H1 (cell line): ENCODE measurements at regions not wholly inside any gene's neighbourhood (a gene's known extent, or its start where the extent isn't known, plus 50 kb on each side); places are given as distances from the start of the nearest gene placed in this dataset.

Experiments
- CTCF ChIA-PET: fragments of 300-600 bp; sonication (Branson Sonifier 250); formaldehyde crosslinking; loops from one replicate; lab custom pipeline; 2021; ENCODE audit not compliant: partially characterized antibody; lab: Charles Lee
- POLR2A ChIA-PET: fragments of 300-600 bp; sonication (Branson Sonifier 250); formaldehyde crosslinking; loops from one replicate; lab custom pipeline; 2021; ENCODE audit warnings: inconsistent platforms; ENCODE audit not compliant: partially characterized antibody; lab: Charles Lee
- DNase-seq, 2 experiments: peaks; one replicate each; pipeline versions ENCODE4 v3.0.0 to v3.0.0-alpha.2; 2010 to 2022; ENCODE audit warnings: low spot score in 2 of 2, low read depth in 1 of 2, mixed read lengths in 1 of 2
- FAIRE-seq: peaks from 2 replicates; lab custom pipeline; 2011; peaks lifted over from hg19 to GRCh38; lab: Jason Lieb, UNC
- H2AFZ ChIP-seq: 2 replicates; pipeline ENCODE4 v1.8.1; 2012; ENCODE audit warnings: low read length, inconsistent platforms
- H2AK5ac ChIP-seq: 2 replicates; pipeline ENCODE4 v1.6.1; 2013; ENCODE audit warnings: low read depth, low read length
- H2BK120ac ChIP-seq: replicated peaks from 2 replicates; pipeline ENCODE3; 2013; ENCODE audit warnings: low read depth, low read length, inconsistent platforms
- H2BK12ac ChIP-seq: 2 replicates; pipeline ENCODE4 v1.6.1; 2013; ENCODE audit warnings: low read depth, low read length
- H2BK15ac ChIP-seq: 2 replicates; pipeline ENCODE4 v1.6.1; 2013; ENCODE audit warnings: low read length
- H2BK20ac ChIP-seq: 2 replicates; pipeline ENCODE4 v1.6.1; 2013; ENCODE audit warnings: low read length
- H2BK5ac ChIP-seq: 2 replicates; pipeline ENCODE4 v1.6.1; 2013; ENCODE audit warnings: low read depth, low read length
- H3K14ac ChIP-seq: 2 replicates; pipeline ENCODE4 v1.6.1; 2013; ENCODE audit warnings: inconsistent platforms; ENCODE audit not compliant: insufficient read length
- H3K18ac ChIP-seq: 2 replicates; pipeline ENCODE4 v1.6.1; 2013; ENCODE audit warnings: low read length; ENCODE audit errors: extremely low read depth
- H3K23ac ChIP-seq: 2 replicates; pipeline ENCODE4 v1.6.1; 2013; ENCODE audit warnings: inconsistent platforms; ENCODE audit not compliant: insufficient read length
- H3K23me2 ChIP-seq: 2 replicates; pipeline ENCODE4 v1.6.1; 2013; ENCODE audit warnings: low read depth, low read length
- H3K27ac ChIP-seq: 2 replicates; pipeline ENCODE4 v1.6.1; 2011; ENCODE audit warnings: low read depth, low read length, inconsistent platforms
- H3K27me3 ChIP-seq, 4 experiments: replicated peaks in 1 of 4; 1 replicate in 1 of 4; 2 replicates in 3 of 4; pipeline versions ENCODE4 v1.6.1 to v1.8.1; 2011 to 2013; ENCODE audit warnings: low read length in 3 of 4, mild to moderate bottlenecking in 3 of 4, inconsistent platforms in 2 of 4, mixed read lengths in 2 of 4, moderate library complexity in 1 of 4; ENCODE audit not compliant: control insufficient read depth in 3 of 4, insufficient read depth in 3 of 4; ENCODE audit errors: extremely low read depth in 1 of 4
- H3K36me3 ChIP-seq, 4 experiments: 2 replicates each; pipeline versions ENCODE4 v1.6.1 to v1.8.1; 2011 to 2013; ENCODE audit warnings: mild to moderate bottlenecking in 4 of 4, low read length in 3 of 4, moderate library complexity in 2 of 4, control low read depth in 1 of 4, inconsistent platforms in 1 of 4; ENCODE audit not compliant: insufficient read depth in 4 of 4, control insufficient read depth in 2 of 4
- H3K4ac ChIP-seq: replicated peaks from 2 replicates; pipeline ENCODE3; 2013; ENCODE audit warnings: low read length, low read depth, mixed read lengths, inconsistent platforms; ENCODE audit not compliant: insufficient read length
- H3K4me1 ChIP-seq, 4 experiments: replicated peaks in 1 of 4; 1 replicate in 1 of 4; 2 replicates in 3 of 4; pipeline versions ENCODE4 v1.6.1 to v1.8.1; 2011 to 2013; ENCODE audit warnings: low read length in 3 of 4, inconsistent platforms in 2 of 4, mixed read lengths in 1 of 4; ENCODE audit not compliant: insufficient read depth in 4 of 4, control insufficient read depth in 3 of 4
- H3K4me2 ChIP-seq, 2 experiments: 2 replicates each; pipeline versions ENCODE4 v1.6.1 to v1.8.1; 2011 to 2013; ENCODE audit warnings: low read depth in 2 of 2, low read length in 2 of 2, control low read depth in 1 of 2, inconsistent platforms in 1 of 2, mild to moderate bottlenecking in 1 of 2; ENCODE audit not compliant: insufficient read depth in 1 of 2
- H3K4me3 ChIP-seq, 4 experiments: fragments of 200-600, 300-600 bp in 1 of 4; sonication (generic), shearing (Covaris generic), sonication (Bioruptor Twin) in 1 of 4; 2 replicates each; pipeline versions ENCODE4 v1.5.1 to v1.8.1; 2011 to 2016; ENCODE audit warnings: low read length in 4 of 4, low read depth in 3 of 4, control low read depth in 2 of 4, inconsistent platforms in 2 of 4, mild to moderate bottlenecking in 2 of 4, mixed read lengths in 1 of 4, moderate library complexity in 1 of 4; ENCODE audit not compliant: insufficient read depth in 2 of 4; ENCODE audit errors: extremely low read depth in 1 of 4
- H3K56ac ChIP-seq: replicated peaks from 2 replicates; pipeline ENCODE3; 2013; ENCODE audit warnings: low read depth, mild to moderate bottlenecking, mixed read lengths, low read length, inconsistent platforms; ENCODE audit not compliant: insufficient read length
- H3K79me1 ChIP-seq: 2 replicates; pipeline ENCODE4 v1.6.1; 2013; ENCODE audit warnings: low read depth, low read length, control low read depth
- H3K79me2 ChIP-seq, 2 experiments: 2 replicates each; pipeline versions ENCODE4 v1.6.1 to v1.8.1; 2012 to 2013; ENCODE audit warnings: low read length in 2 of 2, mild to moderate bottlenecking in 2 of 2, inconsistent platforms in 1 of 2; ENCODE audit not compliant: insufficient read depth in 2 of 2, control insufficient read depth in 1 of 2
- H3K9ac ChIP-seq, 4 experiments: replicated peaks in 1 of 4; 1 replicate in 1 of 4; 2 replicates in 3 of 4; pipeline versions ENCODE4 v1.6.1 to v1.8.1; 2011 to 2013; ENCODE audit warnings: low read depth in 3 of 4, low read length in 3 of 4, control low read depth in 2 of 4, mild to moderate bottlenecking in 2 of 4, moderate library complexity in 2 of 4, inconsistent platforms in 1 of 4; ENCODE audit errors: extremely low read depth in 1 of 4
- H3K9me3 ChIP-seq, 2 experiments: 2 replicates each; pipeline versions ENCODE4 v1.6.1 to v1.8.1; 2012 to 2013; ENCODE audit warnings: mild to moderate bottlenecking in 2 of 2, moderate library complexity in 2 of 2, control low read depth in 1 of 2, inconsistent platforms in 1 of 2, low read depth in 1 of 2, low read length in 1 of 2, mixed read lengths in 1 of 2; ENCODE audit not compliant: insufficient read depth in 2 of 2
- H4K20me1 ChIP-seq, 2 experiments: replicated peaks in 1 of 2; 2 replicates each; pipeline versions ENCODE3 to v1.8.1; 2011 to 2013; ENCODE audit warnings: inconsistent platforms in 2 of 2, low read length in 2 of 2, mild to moderate bottlenecking in 1 of 2; ENCODE audit not compliant: insufficient read depth in 2 of 2, control insufficient read depth in 1 of 2
- H4K5ac ChIP-seq: 2 replicates; pipeline ENCODE4 v1.6.1; 2013; ENCODE audit warnings: low read length, low read depth, mixed read lengths, inconsistent platforms; ENCODE audit not compliant: insufficient read length
- H4K8ac ChIP-seq: 2 replicates; pipeline ENCODE4 v1.8.0; 2013; ENCODE audit warnings: mild to moderate bottlenecking, moderate library complexity, low read length, inconsistent platforms; ENCODE audit not compliant: insufficient read depth; ENCODE audit errors: extremely low read depth
- H4K91ac ChIP-seq: replicated peaks from 2 replicates; pipeline ENCODE3; 2013; ENCODE audit warnings: low read length, mixed read lengths, inconsistent platforms; ENCODE audit not compliant: insufficient read length
- ASH2L ChIP-seq: fragments of 200-600, 300-600 bp; sonication (generic); IDR thresholded peaks from one replicate; pipeline ENCODE4 v1.7.1; 2017; ENCODE audit warnings: low read length
- BRCA1 ChIP-seq: IDR thresholded peaks from 2 replicates; pipeline ENCODE4 v1.6.1; 2012; ENCODE audit warnings: low read depth, low read length, improper control_type of control experiment
- GABPA ChIP-seq: IDR thresholded peaks from 2 replicates; pipeline ENCODE4 v1.6.1; 2011; ENCODE audit warnings: mild to moderate bottlenecking, low read length, moderate library complexity, borderline replicate concordance; ENCODE audit not compliant: insufficient read depth
- JUN ChIP-seq: IDR thresholded peaks from 2 replicates; pipeline ENCODE4 v1.6.1; 2011; ENCODE audit warnings: low read depth, mild to moderate bottlenecking, improper control_type of control experiment, low read length
- NANOG ChIP-seq: IDR thresholded peaks from 2 replicates; pipeline ENCODE4 v1.6.1; 2011; ENCODE audit warnings: low read length, low read depth, mild to moderate bottlenecking, inconsistent platforms; ENCODE audit not compliant: insufficient read depth, poor library complexity, severe bottlenecking
- NRF1 ChIP-seq: IDR thresholded peaks from 2 replicates; pipeline ENCODE4 v1.6.1; 2011; ENCODE audit warnings: mild to moderate bottlenecking, low read depth, low read length, improper control_type of control experiment
- RFX5 ChIP-seq: IDR thresholded peaks from 2 replicates; pipeline ENCODE4 v1.6.1; 2011; ENCODE audit warnings: low read depth, low read length, improper control_type of control experiment, borderline replicate concordance
- SIN3A ChIP-seq, 2 experiments: IDR thresholded peaks in 1 of 2; conservative IDR thresholded peaks in 1 of 2; 2 replicates each; pipeline ENCODE4 v1.6.1; 2011 to 2012; ENCODE audit warnings: low read length in 2 of 2, improper control_type of control experiment in 1 of 2, low read depth in 1 of 2, mild to moderate bottlenecking in 1 of 2
- SP4 ChIP-seq: IDR thresholded peaks from 2 replicates; pipeline ENCODE4 v1.6.1; 2012; ENCODE audit warnings: low read length, inconsistent platforms
- TAF1 ChIP-seq: IDR thresholded peaks from 2 replicates; pipeline ENCODE4 v1.6.1; 2011; ENCODE audit warnings: mild to moderate bottlenecking, low read depth, low read length
- WGBS, 2 experiments: shearing (Covaris generic) in 1 of 2; methylation state at CpG; one replicate each; pipeline versions ENCODE4 v1.1.6 to v1.1.7; 2013 to 2015; ENCODE audit warnings: low lambda C conversion rate in 2 of 2, mixed read lengths in 2 of 2, inconsistent platforms in 1 of 2, low coverage in 1 of 2, missing lambda C conversion rate in 1 of 2; ENCODE audit not compliant: insufficient replicate concordance in 2 of 2, insufficient coverage in 1 of 2, insufficient read length in 1 of 2; ENCODE audit errors: extremely low coverage in 1 of 2, missing lambda C conversion rate in 1 of 2; 5-methylcytosine and 5-hydroxymethylcytosine counted together
- TF ChIP-seq, protein P1 (sequence below): IDR thresholded peaks from 2 replicates; pipeline ENCODE4 v1.6.1; 2012; ENCODE audit warnings: low read length, inconsistent platforms

- no peak overlapping the region for H2BK120ac ChIP-seq
- FAIRE-seq (no peak), DNase-seq (no peak)
- H3K4me1 ChIP-seq, result peaks cover 0 to 5% (median 1%) of the 10 kb centered on the region in 4 experiments; a peak in 2 of 7 replicates
- TF ChIP-seq SP4, result no peak
- no peak for TF ChIP-seq NRF1
- no peak for TF ChIP-seq NANOG
- TF ChIP-seq, protein P1, sequence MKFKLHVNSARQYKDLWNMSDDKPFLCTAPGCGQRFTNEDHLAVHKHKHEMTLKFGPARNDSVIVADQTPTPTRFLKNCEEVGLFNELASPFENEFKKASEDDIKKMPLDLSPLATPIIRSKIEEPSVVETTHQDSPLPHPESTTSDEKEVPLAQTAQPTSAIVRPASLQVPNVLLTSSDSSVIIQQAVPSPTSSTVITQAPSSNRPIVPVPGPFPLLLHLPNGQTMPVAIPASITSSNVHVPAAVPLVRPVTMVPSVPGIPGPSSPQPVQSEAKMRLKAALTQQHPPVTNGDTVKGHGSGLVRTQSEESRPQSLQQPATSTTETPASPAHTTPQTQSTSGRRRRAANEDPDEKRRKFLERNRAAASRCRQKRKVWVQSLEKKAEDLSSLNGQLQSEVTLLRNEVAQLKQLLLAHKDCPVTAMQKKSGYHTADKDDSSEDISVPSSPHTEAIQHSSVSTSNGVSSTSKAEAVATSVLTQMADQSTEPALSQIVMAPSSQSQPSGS, result no peak
- TF ChIP-seq ASH2L, result no peak
- no peak for TF ChIP-seq GABPA
- no peak for TF ChIP-seq JUN
- no peak for TF ChIP-seq BRCA1
- no peak for TF ChIP-seq SIN3A (conservative IDR thresholded peaks at IDR 0.05 in 1 of 2, IDR thresholded peaks at IDR 0.05 in 1 of 2; ENCODE audit: low read depth in 1 of 2, low read length in 2 of 2)
- no peak for TF ChIP-seq RFX5
- TF ChIP-seq TAF1, result no peak
- H2BK15ac ChIP-seq, result no peak overlapping the region
- H2BK12ac ChIP-seq, result no peak overlapping the region
- no peak overlapping the region for H3K4me2 ChIP-seq
- H2BK20ac ChIP-seq, result no peak overlapping the region
- H3K4ac ChIP-seq, result no peak overlapping the region
- ChIA-PET POLR2A (no interaction called here), CTCF (interaction anchor here (0.9 to 1.6 kb wide), 2 partner anchors 9 to 313 kb away, joined by 3 read pairs; no protein-coding TSS in a partner anchor)
- no peak overlapping the region for H3K4me3 ChIP-seq
- H3K23ac ChIP-seq, result no peak overlapping the region
- H3K36me3 ChIP-seq, result no peaks in the 10 kb centered on the region
- H3K9me3 ChIP-seq, result no peaks in the 10 kb centered on the region
- no peak overlapping the region for H3K27ac ChIP-seq
- H2AK5ac ChIP-seq, result no peak overlapping the region
- no peaks in the 10 kb centered on the region for H3K79me2 ChIP-seq
- H3K56ac ChIP-seq, result no peak overlapping the region
- no peak overlapping the region for H3K18ac ChIP-seq
- H3K9ac ChIP-seq, result no peak overlapping the region
- no peak overlapping the region for H2BK5ac ChIP-seq
- H2AFZ ChIP-seq, result no peak overlapping the region
- H4K5ac ChIP-seq, result no peak overlapping the region
- 100% methylated on average over 2 of the region's 2 CpGs; no CpG with 5 or more reads in 1 of the 2 experiments for WGBS, 2 experiments
- H4K8ac ChIP-seq, result no peak overlapping the region
- H3K27me3 ChIP-seq, result no peaks in the 10 kb centered on the region
- no peak overlapping the region for H3K14ac ChIP-seq
- H3K23me2 ChIP-seq, result no peaks in the 10 kb centered on the region
- H4K91ac ChIP-seq, result no peak overlapping the region
- no peaks in the 10 kb centered on the region for H3K79me1 ChIP-seq
- no peaks in the 10 kb centered on the region for H4K20me1 ChIP-seq
Observed at GRCh38 chr6:16827627-16828026, 66.4 kb upstream of the ATXN1 start.
